HCT116 (cell line): ENCODE measurements at regions not wholly inside any gene's neighbourhood (a gene's known extent, or its start where the extent isn't known, plus 50 kb on each side); places are given as distances from the start of the nearest gene placed in this dataset.

Experiments used
- ATAC-seq: fragments of 200-7000 bp; cut with Tn5 transposase; 2 replicates; pipeline ENCODE4 v1.9.1; 2020; ENCODE audit warnings: mild to moderate bottlenecking, moderate library complexity
- BruUV-seq: library from RNA; stranded (reverse); fragments of 400-500 nt; replicated peaks from 2 replicates; lab custom pipeline; 2021; lab: Mats Ljungman, UMichigan
- CTCF ChIA-PET: fragments of 300-600 bp; sonication (Branson Sonifier 250); formaldehyde crosslinking; loops from one replicate; lab custom pipeline; 2021; ENCODE audit warnings: antibody characterized with exemption; lab: Charles Lee
- POLR2A ChIA-PET: fragments of 300-600, 350-600 bp; sonication (Branson Sonifier 250); formaldehyde crosslinking; loops from one replicate; lab custom pipeline; 2021; ENCODE audit warnings: antibody characterized with exemption; lab: Charles Lee
- RAD21 ChIA-PET, 2 experiments: fragments of 300-600 bp; sonication (Branson Sonifier 250); formaldehyde crosslinking; loops; one replicate each; lab custom pipeline; 2023; ENCODE audit warnings: low total read pairs in 2 of 2; ENCODE audit not compliant: uncharacterized antibody in 2 of 2, unreplicated experiment in 2 of 2, low non-redundant PET in 1 of 2; lab: Charles Lee
- DNase-seq: peaks from one replicate; pipeline ENCODE4 v3.0.0-alpha.2; 2010; ENCODE audit warnings: low read depth, low spot score
- H2AFZ ChIP-seq: fragments of 200-600 bp; shearing (Covaris generic), sonication (generic); 2 replicates; pipeline ENCODE4 v1.6.1; 2017; ENCODE audit warnings: low read depth, mixed run types, mixed read lengths, antibody characterized with exemption, low read length; ENCODE audit not compliant: poor library complexity, severe bottlenecking
- H3K27ac ChIP-seq: 2 replicates; pipeline ENCODE4 v1.5.1; 2012; ENCODE audit warnings: low read depth, low read length
- H3K27me3 ChIP-seq: fragments of 200-600 bp; sonication (generic); 2 replicates; pipeline ENCODE4 v1.6.1; 2016; ENCODE audit warnings: mixed run types, low read length, mixed read lengths; ENCODE audit not compliant: insufficient read depth
- H3K36me3 ChIP-seq, 2 experiments: fragments of 200-500 bp in 1 of 2; fragments of 200-600 bp in 1 of 2; sonication (Bioruptor generic) in 1 of 2; sonication (generic) in 1 of 2; 2 replicates each; pipeline versions ENCODE4 v1.5.1 to v1.6.1; 2014 to 2016; ENCODE audit warnings: low read length in 2 of 2, inconsistent platforms in 1 of 2, mixed read lengths in 1 of 2, mixed run types in 1 of 2; ENCODE audit not compliant: insufficient read depth in 2 of 2, control insufficient read depth in 1 of 2
- H3K4me1 ChIP-seq, 2 experiments: fragments of 200-600 bp in 1 of 2; sonication (generic) in 1 of 2; 2 replicates each; pipeline versions ENCODE4 v1.5.1 to v1.6.1; 2012 to 2017; ENCODE audit warnings: low read length in 2 of 2, inconsistent platforms in 1 of 2, mild to moderate bottlenecking in 1 of 2, mixed read lengths in 1 of 2, mixed run types in 1 of 2, moderate library complexity in 1 of 2; ENCODE audit not compliant: insufficient read depth in 2 of 2, control insufficient read depth in 1 of 2
- H3K4me2 ChIP-seq: fragments of 200-600 bp; sonication (generic); 2 replicates; pipeline ENCODE4 v1.6.1; 2017; ENCODE audit warnings: mixed run types, low read length, mixed read lengths
- H3K4me3 ChIP-seq, 2 experiments: fragments of 200-600 bp in 1 of 2; sonication (generic) in 1 of 2; replicated peaks in 1 of 2; 2 replicates each; pipeline ENCODE4 v1.5.1; 2011 to 2016; ENCODE audit warnings: low read length in 2 of 2, control low read depth in 1 of 2, low read depth in 1 of 2, mild to moderate bottlenecking in 1 of 2, mixed read lengths in 1 of 2, mixed run types in 1 of 2
- H3K79me2 ChIP-seq: fragments of 200-600 bp; sonication (generic); 2 replicates; pipeline ENCODE4 v1.6.1; 2017; ENCODE audit warnings: mild to moderate bottlenecking, mixed run types, low read length, moderate library complexity, mixed read lengths; ENCODE audit not compliant: insufficient read depth
- H3K9ac ChIP-seq: fragments of 200-600 bp; sonication (generic); 2 replicates; pipeline ENCODE4 v1.6.1; 2016; ENCODE audit warnings: low read length, mixed read lengths
- H3K9me2 ChIP-seq: fragments of 200-600 bp; sonication (generic), shearing (Covaris generic); 2 replicates; pipeline ENCODE4 v1.6.1; 2017; ENCODE audit warnings: mixed run types, mild to moderate bottlenecking, moderate library complexity; ENCODE audit not compliant: insufficient read depth
- H3K9me3 ChIP-seq, 2 experiments: fragments of 200-500 bp in 1 of 2; fragments of 200-600 bp in 1 of 2; sonication (Bioruptor generic) in 1 of 2; sonication (generic) in 1 of 2; 2 replicates each; pipeline ENCODE4 v1.6.1; 2014 to 2017; ENCODE audit warnings: low read length in 2 of 2, mixed read lengths in 2 of 2, inconsistent platforms in 1 of 2, low read depth in 1 of 2, mild to moderate bottlenecking in 1 of 2, mixed run types in 1 of 2, moderate library complexity in 1 of 2; ENCODE audit not compliant: control insufficient read depth in 1 of 2, insufficient read depth in 1 of 2
- H4K20me1 ChIP-seq: fragments of 200-600 bp; sonication (generic), shearing (Covaris generic); 2 replicates; pipeline ENCODE4 v1.6.1; 2017; ENCODE audit warnings: mixed run types, mild to moderate bottlenecking, moderate library complexity; ENCODE audit not compliant: insufficient read depth
- CBX3 ChIP-seq: IDR thresholded peaks from 2 replicates; pipeline ENCODE4 v1.6.1; 2012; ENCODE audit warnings: low read depth
- CEBPB ChIP-seq: IDR thresholded peaks from 2 replicates; pipeline ENCODE4 v1.6.1; 2012; ENCODE audit warnings: low read depth
- CTCF ChIP-seq, 3 experiments: fragments of 200-600 bp in 1 of 3; sonication (generic) in 1 of 3; IDR thresholded peaks in 2 of 3; conservative IDR thresholded peaks in 1 of 3; 2 replicates each; pipeline ENCODE4 v1.5.1; 2012 to 2017; ENCODE audit warnings: low read depth in 2 of 3, low read length in 2 of 3, antibody characterized with exemption in 1 of 3, borderline replicate concordance in 1 of 3, control low read depth in 1 of 3, mild to moderate bottlenecking in 1 of 3, mixed read lengths in 1 of 3, mixed run types in 1 of 3, moderate library complexity in 1 of 3; ENCODE audit not compliant: insufficient read depth in 1 of 3
- ELF1 ChIP-seq: IDR thresholded peaks from 2 replicates; pipeline ENCODE4 v1.6.1; 2012; ENCODE audit warnings: low read depth, borderline replicate concordance
- EZH2phosphoT487 ChIP-seq: fragments of 200-600 bp; IDR thresholded peaks from 2 replicates; pipeline ENCODE4 v1.6.1; 2018; ENCODE audit warnings: antibody characterized with exemption, borderline replicate concordance
- JUND ChIP-seq: IDR thresholded peaks from 2 replicates; pipeline ENCODE4 v1.6.1; 2012
- POLR2AphosphoS5 ChIP-seq: IDR thresholded peaks from 2 replicates; pipeline ENCODE4 v1.6.1; 2011; ENCODE audit warnings: mild to moderate bottlenecking, low read depth, low read length, moderate library complexity
- RAD21 ChIP-seq: IDR thresholded peaks from 2 replicates; pipeline ENCODE4 v1.6.1; 2012; ENCODE audit warnings: low read depth, mild to moderate bottlenecking
- SIN3A ChIP-seq: IDR thresholded peaks from 2 replicates; pipeline ENCODE4 v1.6.1; 2012; ENCODE audit warnings: low read depth
- SP1 ChIP-seq: IDR thresholded peaks from 2 replicates; pipeline ENCODE4 v1.6.1; 2012; ENCODE audit warnings: low read depth
- SRF ChIP-seq: IDR thresholded peaks from 2 replicates; pipeline ENCODE4 v1.6.1; 2012; ENCODE audit warnings: low read depth
- YY1 ChIP-seq: IDR thresholded peaks from 2 replicates; pipeline ENCODE4 v1.6.1; 2011; ENCODE audit warnings: low read length, low read depth, moderate library complexity, mild to moderate bottlenecking; ENCODE audit not compliant: insufficient replicate concordance; ENCODE audit errors: extremely low read depth
- ZFX ChIP-seq: fragments of 450-650 bp; IDR thresholded peaks from 2 replicates; pipeline ENCODE4 v1.6.1; 2017
- ZNF274 ChIP-seq: fragments of 200-500 bp; sonication (Bioruptor generic); IDR thresholded peaks from 2 replicates; pipeline ENCODE4 v1.6.1; 2014; ENCODE audit warnings: mild to moderate bottlenecking, low read depth, low read length, inconsistent platforms
- intact Hi-C: fragments of 100-400 bp; cut with micrococcal nuclease; formaldehyde crosslinking; loops from 2 replicates; pipeline ENCODE4 v1.10.0; 2022
- TF ChIP-seq, protein P1 (sequence below): IDR thresholded peaks from 2 replicates; pipeline ENCODE4 v1.6.1; 2011; ENCODE audit warnings: mild to moderate bottlenecking, low read length, moderate library complexity; ENCODE audit not compliant: insufficient replicate concordance; ENCODE audit errors: extremely low read depth

DNA sequence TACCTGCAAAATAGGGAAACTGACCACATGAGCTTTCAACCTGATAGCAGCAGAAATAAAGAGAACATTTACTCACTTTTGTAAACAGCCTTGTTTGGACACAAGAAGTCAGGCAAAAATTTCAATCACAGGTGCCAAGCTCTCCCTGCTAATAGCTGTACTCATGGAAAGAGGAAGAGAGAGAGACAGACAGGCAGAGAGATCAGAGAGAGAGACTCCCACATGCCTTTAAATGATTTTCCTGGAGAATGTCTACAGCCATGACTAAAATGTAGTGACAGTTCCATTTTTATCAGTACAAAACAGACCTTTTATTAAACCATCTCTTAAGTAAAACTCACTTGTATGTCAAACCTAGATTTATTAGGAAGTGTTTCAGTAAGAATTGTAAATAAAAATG is 752.9 kb downstream of the TRAM1L1 start:
- intact Hi-C loops, result no loop called here
- H3K27me3 ChIP-seq, result no peaks in the 10 kb centered on the region
- BruUV-seq, result no TSS peak
- H3K36me3 ChIP-seq, result no peaks in the 10 kb centered on the region
- ATAC-seq, result no peak
- RAD21 ChIA-PET, result no interaction called here
- H3K9ac ChIP-seq, result no peak overlapping the region
- no peak overlapping the region for H3K4me3 ChIP-seq
- DNase-seq, result no peak
- CTCF ChIA-PET, result no interaction called here
- no peaks in the 10 kb centered on the region for H3K4me1 ChIP-seq
- H4K20me1 ChIP-seq, result no peaks in the 10 kb centered on the region
- no peaks in the 10 kb centered on the region for H3K9me2 ChIP-seq
- TF ChIP-seq POLR2AphosphoS5 (no peak), SRF (no peak), CTCF (IDR thresholded peaks at IDR 0.05 in 2 of 3, conservative IDR thresholded peaks at IDR 0.05 in 1 of 3; ENCODE audit: borderline replicate concordance in 1 of 3, insufficient read depth in 1 of 3, low read depth in 2 of 3, low read length in 2 of 3) (no peak), RAD21 (no peak), JUND (no peak), SIN3A (no peak), ZFX (no peak), YY1 (no peak)
- no peaks in the 10 kb centered on the region for H3K9me3 ChIP-seq
- H3K27ac ChIP-seq, result no peak overlapping the region
- no peak overlapping the region for H3K4me2 ChIP-seq
- H3K79me2 ChIP-seq, result no peaks in the 10 kb centered on the region
- no peak overlapping the region for H2AFZ ChIP-seq
- POLR2A ChIA-PET, result no interaction called here

- no peak overlapping the region for H3K27ac ChIP-seq
- ChIA-PET CTCF (no interaction called here), POLR2A (no interaction called here), RAD21 (no interaction called here)
- no peak for ATAC-seq
- no TSS peak for BruUV-seq
- H4K20me1 ChIP-seq, result no peaks in the 10 kb centered on the region; the same call in 1 of the 2 replicates
- H3K4me3 ChIP-seq, result no peak overlapping the region
- H3K4me1 ChIP-seq, result no peaks in the 10 kb centered on the region
- no peaks in the 10 kb centered on the region for H3K9me2 ChIP-seq
- H3K79me2 ChIP-seq, result no peaks in the 10 kb centered on the region
- no peaks in the 10 kb centered on the region for H3K36me3 ChIP-seq
- no peaks in the 10 kb centered on the region for H3K27me3 ChIP-seq
- no peak overlapping the region for H3K9ac ChIP-seq
- H3K9me3 ChIP-seq, result no peaks in the 10 kb centered on the region
- no peak overlapping the region for H3K4me2 ChIP-seq
- no peak overlapping the region for H2AFZ ChIP-seq
- DNase-seq, result no peak
- intact Hi-C loops, result no loop called here
- TF ChIP-seq CEBPB, result no peak
- TF ChIP-seq SP1, result no peak
- no peak for TF ChIP-seq POLR2AphosphoS5
- TF ChIP-seq, protein P1, sequence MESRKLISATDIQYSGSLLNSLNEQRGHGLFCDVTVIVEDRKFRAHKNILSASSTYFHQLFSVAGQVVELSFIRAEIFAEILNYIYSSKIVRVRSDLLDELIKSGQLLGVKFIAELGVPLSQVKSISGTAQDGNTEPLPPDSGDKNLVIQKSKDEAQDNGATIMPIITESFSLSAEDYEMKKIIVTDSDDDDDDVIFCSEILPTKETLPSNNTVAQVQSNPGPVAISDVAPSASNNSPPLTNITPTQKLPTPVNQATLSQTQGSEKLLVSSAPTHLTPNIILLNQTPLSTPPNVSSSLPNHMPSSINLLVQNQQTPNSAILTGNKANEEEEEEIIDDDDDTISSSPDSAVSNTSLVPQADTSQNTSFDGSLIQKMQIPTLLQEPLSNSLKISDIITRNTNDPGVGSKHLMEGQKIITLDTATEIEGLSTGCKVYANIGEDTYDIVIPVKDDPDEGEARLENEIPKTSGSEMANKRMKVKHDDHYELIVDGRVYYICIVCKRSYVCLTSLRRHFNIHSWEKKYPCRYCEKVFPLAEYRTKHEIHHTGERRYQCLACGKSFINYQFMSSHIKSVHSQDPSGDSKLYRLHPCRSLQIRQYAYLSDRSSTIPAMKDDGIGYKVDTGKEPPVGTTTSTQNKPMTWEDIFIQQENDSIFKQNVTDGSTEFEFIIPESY, result no peak
- TF ChIP-seq EZH2phosphoT487, result no peak
- TF ChIP-seq ELF1, result no peak
- TF ChIP-seq CBX3, result no peak
- TF ChIP-seq SRF, result no peak
- no peak for TF ChIP-seq ZNF274
Measured at GRCh38 chr4:116328261-116328860, 757.0 kb downstream of the TRAM1L1 start.
